CD4-positive, alpha-beta memory T cell (primary cell): ENCODE measurements at regions not wholly inside any gene's neighbourhood (a gene's known extent, or its start where the extent isn't known, plus 50 kb on each side); places are given as distances from the start of the nearest gene placed in this dataset.
A peak's percentile ranks its signal among the peaks of the same experiment; 100 is the strongest.

Experiments
- CTCF ChIA-PET: fragments of 350-600 bp; sonication (Branson Sonifier 250); formaldehyde crosslinking; loops from one replicate; lab custom pipeline; 2021; ENCODE audit warnings: inconsistent platforms; ENCODE audit not compliant: partially characterized antibody; lab: Charles Lee
- POLR2A ChIA-PET: fragments of 350-600 bp; sonication (Branson Sonifier 250); formaldehyde crosslinking; loops from one replicate; lab custom pipeline; 2021; ENCODE audit not compliant: partially characterized antibody; lab: Charles Lee
- DNase-seq, 5 donors: peaks; one replicate each; pipeline versions ENCODE4 v3.0.0 to v3.0.0-alpha.2; 2020 to 2022; ENCODE audit warnings: mixed read lengths in 1 of 5
- H3K27ac ChIP-seq: one replicate; pipeline ENCODE4 v1.7.0; 2013; ENCODE audit warnings: low read depth, low read length
- H3K27me3 ChIP-seq: 2 replicates; pipeline ENCODE4 v1.7.0; 2013; ENCODE audit warnings: mild to moderate bottlenecking, low read length, moderate library complexity; ENCODE audit not compliant: insufficient read depth
- H3K36me3 ChIP-seq: 2 replicates; pipeline ENCODE4 v1.7.0; 2013; ENCODE audit warnings: mild to moderate bottlenecking, low read length, moderate library complexity; ENCODE audit not compliant: insufficient read depth
- H3K4me1 ChIP-seq: 2 replicates; pipeline ENCODE4 v1.7.0; 2013; ENCODE audit warnings: mild to moderate bottlenecking, low read length, moderate library complexity; ENCODE audit not compliant: insufficient read depth
- H3K4me3 ChIP-seq, 2 donors: one replicate each; pipeline ENCODE4 v1.7.0; 2013; ENCODE audit warnings: low read length in 2 of 2, mild to moderate bottlenecking in 1 of 2
- H3K9me3 ChIP-seq, 2 donors: one replicate each; pipeline ENCODE4 v1.7.0; 2013; ENCODE audit warnings: low read length in 2 of 2, control low read depth in 1 of 2; ENCODE audit not compliant: control insufficient read depth in 1 of 2
- H3K27ac Mint-ChIP-seq, 7 donors: one replicate each; pipeline ENCODE4 v1.8.0; 2020 to 2021; ENCODE audit warnings: mixed read lengths in 7 of 7, mild to moderate bottlenecking in 6 of 7, inconsistent platforms in 3 of 7, moderate library complexity in 3 of 7
- H3K27me3 Mint-ChIP-seq, 2 donors: one replicate each; pipeline ENCODE4 v1.8.0; 2020 to 2021; ENCODE audit warnings: mixed read lengths in 2 of 2
- H3K36me3 Mint-ChIP-seq, 2 donors: one replicate each; pipeline ENCODE4 v1.8.0; 2020 to 2021; ENCODE audit warnings: mixed read lengths in 2 of 2, inconsistent platforms in 1 of 2, mild to moderate bottlenecking in 1 of 2
- H3K4me1 Mint-ChIP-seq, 4 donors: one replicate each; pipeline ENCODE4 v1.8.0; 2020 to 2021; ENCODE audit warnings: mixed read lengths in 4 of 4, mild to moderate bottlenecking in 1 of 4
- H3K4me3 Mint-ChIP-seq, 8 donors: one replicate each; pipeline ENCODE4 v1.8.0; 2020 to 2021; ENCODE audit warnings: mixed read lengths in 8 of 8, mild to moderate bottlenecking in 7 of 8, moderate library complexity in 6 of 8, inconsistent platforms in 3 of 8
- H3K9me3 Mint-ChIP-seq, 8 donors: one replicate each; pipeline ENCODE4 v1.8.0; 2020 to 2021; ENCODE audit warnings: mixed read lengths in 8 of 8, mild to moderate bottlenecking in 5 of 8, inconsistent platforms in 3 of 8, moderate library complexity in 1 of 8
- intact Hi-C: fragments of 100-400 bp; cut with micrococcal nuclease; formaldehyde crosslinking; loops from one replicate; pipeline ENCODE4 v1.15.1; 2023

GRCh38 chr5:56467176-56467717 lies 234.1 kb upstream of the ANKRD55 start:
- no peaks in the 10 kb centered on the region for H3K27me3 ChIP-seq
- Mint-ChIP-seq H3K36me3 (peaks cover 0 to 8% of the 10 kb centered on the region in 2 donors), H3K27ac (no peak overlapping the region), H3K4me3 (no peak overlapping the region), H3K9me3 (no peaks in the 10 kb centered on the region), H3K27me3 (no peaks in the 10 kb centered on the region), H3K4me1 (peaks cover 0 to 8% (median 4%) of the 10 kb centered on the region in 4 donors)
- H3K4me3 ChIP-seq, result no peak overlapping the region
- ChIA-PET CTCF (interaction anchor here (1.4 to 1.5 kb wide), 2 partner anchors 9 to 347 kb away, joined by 3 to 4 read pairs; no protein-coding TSS in a partner anchor), POLR2A (interaction anchor here (1.5 kb wide), 1 partner anchor 12 kb away, joined by 7 read pairs; no protein-coding TSS in a partner anchor)
- no peak overlapping the region for H3K27ac ChIP-seq
- no peak for DNase-seq
- no peaks in the 10 kb centered on the region for H3K4me1 ChIP-seq
- no peaks in the 10 kb centered on the region for H3K36me3 ChIP-seq
- intact Hi-C loops, result no loop called here
- no peaks in the 10 kb centered on the region for H3K9me3 ChIP-seq

- Histone ChIP-seq H3K4me1 (no peaks in the 10 kb centered on the region), H3K27ac (no peak overlapping the region), H3K9me3 (no peaks in the 10 kb centered on the region), H3K4me3 (no peak overlapping the region), H3K36me3 (no peaks in the 10 kb centered on the region), H3K27me3 (no peaks in the 10 kb centered on the region)
- Mint-ChIP-seq H3K27me3 (no peaks in the 10 kb centered on the region), H3K36me3 (peaks cover 0 to 3% of the 10 kb centered on the region in 2 donors), H3K27ac (no peak overlapping the region), H3K9me3 (no peaks in the 10 kb centered on the region), H3K4me1 (peaks cover 0 to 8% (median 4%) of the 10 kb centered on the region in 4 donors), H3K4me3 (no peak overlapping the region)
- DNase-seq, result no peak
- POLR2A ChIA-PET, result no interaction called here
- CTCF ChIA-PET, result no interaction called here
- intact Hi-C loops, result no loop called here
These were observed 233.1 kb upstream of the ANKRD55 start for GRCh38 chr5:56466136-56466816.

- intact Hi-C loops, result no loop called here
- CTCF ChIA-PET, result no interaction called here
- Mint-ChIP-seq H3K36me3 (peaks cover 0 to 3% of the 10 kb centered on the region in 2 donors), H3K9me3 (no peaks in the 10 kb centered on the region), H3K27ac (no peak overlapping the region), H3K27me3 (no peaks in the 10 kb centered on the region), H3K4me3 (no peak overlapping the region), H3K4me1 (peaks cover 0 to 8% (median 3%) of the 10 kb centered on the region in 4 donors)
- Histone ChIP-seq H3K27me3 (no peaks in the 10 kb centered on the region), H3K36me3 (no peaks in the 10 kb centered on the region), H3K4me3 (no peak overlapping the region), H3K4me1 (no peaks in the 10 kb centered on the region), H3K27ac (no peak overlapping the region), H3K9me3 (no peaks in the 10 kb centered on the region)
- DNase-seq, result no peak
- POLR2A ChIA-PET, result no interaction called here
These were observed 232.6 kb upstream of the ANKRD55 start for GRCh38 chr5:56465769-56466135.

GRCh38 chr5:56464935-56465768 lies 232.0 kb upstream of the ANKRD55 start:
- Mint-ChIP-seq H3K9me3 (no peaks in the 10 kb centered on the region), H3K27me3 (no peaks in the 10 kb centered on the region), H3K27ac (no peak overlapping the region), H3K36me3 (peaks cover 0 to 3% of the 10 kb centered on the region in 2 donors), H3K4me1 (peaks cover 0 to 8% (median 0%) of the 10 kb centered on the region in 4 donors), H3K4me3 (no peak overlapping the region)
- H3K36me3 ChIP-seq, result no peaks in the 10 kb centered on the region
- H3K4me1 ChIP-seq, result no peaks in the 10 kb centered on the region
- DNase-seq, result no peak
- H3K9me3 ChIP-seq, result no peaks in the 10 kb centered on the region
- no peak overlapping the region for H3K27ac ChIP-seq
- intact Hi-C loops, result no loop called here
- H3K4me3 ChIP-seq, result no peak overlapping the region
- ChIA-PET CTCF (no interaction called here), POLR2A (no interaction called here)
- no peaks in the 10 kb centered on the region for H3K27me3 ChIP-seq

GRCh38 chr5:56463944-56464571 lies 230.9 kb upstream of the ANKRD55 start:
- Histone ChIP-seq H3K27me3 (no peaks in the 10 kb centered on the region), H3K27ac (no peak overlapping the region), H3K4me1 (no peaks in the 10 kb centered on the region), H3K4me3 (no peak overlapping the region), H3K9me3 (no peaks in the 10 kb centered on the region), H3K36me3 (no peaks in the 10 kb centered on the region)
- intact Hi-C loops, result no loop called here
- Mint-ChIP-seq H3K4me1 (peaks cover 0 to 8% (median 0%) of the 10 kb centered on the region in 4 donors), H3K27me3 (no peaks in the 10 kb centered on the region), H3K9me3 (peaks cover 0 to 3% (median 0%) of the 10 kb centered on the region in 8 donors), H3K27ac (no peak overlapping the region), H3K4me3 (no peak overlapping the region), H3K36me3 (peaks cover 0 to 3% of the 10 kb centered on the region in 2 donors)
- ChIA-PET CTCF (no interaction called here), POLR2A (interaction anchor here (1.4 kb wide), 1 partner anchor 16 kb away, joined by 3 read pairs; no protein-coding TSS in a partner anchor)
- DNase-seq, result no peak

- H3K4me1 ChIP-seq, result no peaks in the 10 kb centered on the region
- H3K4me3 ChIP-seq, result no peak overlapping the region
- H3K9me3 ChIP-seq, result no peaks in the 10 kb centered on the region
- Mint-ChIP-seq H3K4me3 (no peak overlapping the region), H3K27ac (peak overlapping the region in 1 of 7 donors; percentile 39), H3K9me3 (peaks cover 0 to 3% (median 0%) of the 10 kb centered on the region in 8 donors), H3K36me3 (peaks cover 0 to 3% of the 10 kb centered on the region in 2 donors), H3K4me1 (peaks cover 0 to 8% (median 0%) of the 10 kb centered on the region in 4 donors), H3K27me3 (no peaks in the 10 kb centered on the region)
- intact Hi-C loops, result no loop called here
- no peak for DNase-seq
- ChIA-PET POLR2A (no interaction called here), CTCF (interaction anchor here (0.5 kb wide), 1 partner anchor 525 kb away, joined by 3 read pairs; no protein-coding TSS in a partner anchor)
- H3K36me3 ChIP-seq, result no peaks in the 10 kb centered on the region
- H3K27me3 ChIP-seq, result no peaks in the 10 kb centered on the region
- H3K27ac ChIP-seq, result no peak overlapping the region
These were observed 228.5 kb upstream of the ANKRD55 start for GRCh38 chr5:56461584-56461983.
